Osteoblast (primary cell): ENCODE measurements at regions not wholly inside any gene's neighbourhood (a gene's known extent, or its start where the extent isn't known, plus 50 kb on each side); places are given as distances from the start of the nearest gene placed in this dataset.
A peak's percentile ranks its signal among the peaks of the same experiment; 100 is the strongest.

ENCODE experiments used
- DNase-seq: peaks from one replicate; pipeline ENCODE4 v3.0.0; 2011; ENCODE audit warnings: low spot score, mixed read lengths; ENCODE audit not compliant: insufficient read length; ENCODE audit errors: missing footprints
- H2AFZ ChIP-seq: 2 replicates; pipeline ENCODE4 v1.6.0; 2011; ENCODE audit warnings: mild to moderate bottlenecking, low read length
- H3K27ac ChIP-seq: 2 replicates; pipeline ENCODE4 v1.5.1; 2011; ENCODE audit warnings: mild to moderate bottlenecking, low read depth, low read length, moderate library complexity
- H3K27me3 ChIP-seq: 2 replicates; pipeline ENCODE4 v1.6.0; 2012; ENCODE audit warnings: mild to moderate bottlenecking, control low read depth, inconsistent platforms, low read length, moderate library complexity; ENCODE audit not compliant: insufficient read depth
- H3K36me3 ChIP-seq: 2 replicates; pipeline ENCODE4 v1.5.1; 2011; ENCODE audit warnings: mild to moderate bottlenecking, low read length, control low read depth, moderate library complexity; ENCODE audit not compliant: insufficient read depth
- H3K4me1 ChIP-seq: 2 replicates; pipeline ENCODE4 v1.5.1; 2011; ENCODE audit warnings: mild to moderate bottlenecking, low read length, control low read depth, moderate library complexity; ENCODE audit not compliant: insufficient read depth
- H3K4me2 ChIP-seq: 2 replicates; pipeline ENCODE4 v1.6.0; 2011; ENCODE audit warnings: mild to moderate bottlenecking, low read length; ENCODE audit not compliant: insufficient read depth
- H3K4me3 ChIP-seq: fragments of 200-600 bp; sonication (generic); 3 replicates; pipeline ENCODE4 v1.5.1; 2012; ENCODE audit warnings: mild to moderate bottlenecking, low read length, inconsistent platforms; ENCODE audit not compliant: insufficient read depth
- H3K79me2 ChIP-seq: 2 replicates; pipeline ENCODE4 v1.6.0; 2012; ENCODE audit warnings: mild to moderate bottlenecking, low read length, control low read depth, inconsistent platforms; ENCODE audit not compliant: insufficient read depth
- H3K9me3 ChIP-seq: 2 replicates; pipeline ENCODE4 v1.5.1; 2011; ENCODE audit warnings: low read depth, low read length, control low read depth
- H4K20me1 ChIP-seq: 2 replicates; pipeline ENCODE4 v1.6.0; 2012; ENCODE audit warnings: mild to moderate bottlenecking, low read length, control low read depth; ENCODE audit not compliant: insufficient read depth
- CTCF ChIP-seq: IDR thresholded peaks from 2 replicates; pipeline ENCODE4 v1.5.1; 2011; ENCODE audit warnings: mild to moderate bottlenecking, low read depth, low read length, moderate library complexity; ENCODE audit errors: extremely low read depth

GRCh38 chr4:17367201-17367600 lies 144.7 kb downstream of the QDPR start:
- DNase-seq, result no peak
- Histone ChIP-seq H3K9me3 (no peaks in the 10 kb centered on the region), H3K79me2 (no peaks in the 10 kb centered on the region), H3K4me3 (no peak overlapping the region), H3K36me3 (no peaks in the 10 kb centered on the region), H3K4me2 (no peak overlapping the region), H2AFZ (no peak overlapping the region), H3K27ac (no peak overlapping the region), H4K20me1 (no peaks in the 10 kb centered on the region), H3K4me1 (no peaks in the 10 kb centered on the region), H3K27me3 (peaks cover 32% of the 10 kb centered on the region)
- TF ChIP-seq CTCF, result no peak

GRCh38 chr4:17366496-17366895 lies 145.4 kb downstream of the QDPR start:
- Histone ChIP-seq H4K20me1 (no peaks in the 10 kb centered on the region), H3K79me2 (no peaks in the 10 kb centered on the region), H3K4me1 (no peaks in the 10 kb centered on the region), H3K27ac (no peak overlapping the region), H3K27me3 (peaks cover 38% of the 10 kb centered on the region), H3K4me2 (no peak overlapping the region), H3K9me3 (no peaks in the 10 kb centered on the region), H2AFZ (no peak overlapping the region), H3K4me3 (no peak overlapping the region), H3K36me3 (no peaks in the 10 kb centered on the region)
- TF ChIP-seq CTCF, result no peak
- peak; percentile 49 for DNase-seq

- Histone ChIP-seq H3K27ac (no peak overlapping the region), H3K9me3 (no peaks in the 10 kb centered on the region), H3K4me3 (no peak overlapping the region), H2AFZ (no peak overlapping the region), H4K20me1 (no peaks in the 10 kb centered on the region), H3K79me2 (no peaks in the 10 kb centered on the region), H3K4me1 (no peaks in the 10 kb centered on the region), H3K36me3 (no peaks in the 10 kb centered on the region), H3K27me3 (peaks cover 52% of the 10 kb centered on the region), H3K4me2 (no peak overlapping the region)
- DNase-seq, result no peak
- TF ChIP-seq CTCF, result no peak
Observed at GRCh38 chr4:17362430-17362829, 149.5 kb downstream of the QDPR start.

GRCh38 chr4:17358241-17358640 lies 153.6 kb downstream of the QDPR start:
- H3K36me3 ChIP-seq, result no peaks in the 10 kb centered on the region
- no peak overlapping the region for H3K4me3 ChIP-seq
- peaks cover 58% of the 10 kb centered on the region for H3K27me3 ChIP-seq
- H2AFZ ChIP-seq, result no peak overlapping the region
- H3K79me2 ChIP-seq, result no peaks in the 10 kb centered on the region
- no peaks in the 10 kb centered on the region for H3K4me1 ChIP-seq
- peaks cover 3% of the 10 kb centered on the region for H3K9me3 ChIP-seq
- no peak overlapping the region for H3K27ac ChIP-seq
- no peak for DNase-seq
- no peak overlapping the region for H3K4me2 ChIP-seq
- TF ChIP-seq CTCF, result no peak
- no peaks in the 10 kb centered on the region for H4K20me1 ChIP-seq
